GM21528 (cell line): ENCODE measurements at regions not wholly inside any gene's neighbourhood (a gene's known extent, or its start where the extent isn't known, plus 50 kb on each side); places are given as distances from the start of the nearest gene placed in this dataset.
"Not testable (repeated sequence)": the region's sequence is repeated elsewhere in the genome, so short reads cannot be mapped to it uniquely, and the experiment has no call there.

Experiments used
- ATAC-seq: cut with Tn5 transposase; IDR thresholded peaks from one replicate; pipeline ENCODE4 v1.9.1; 2021; ENCODE audit warnings: mild to moderate bottlenecking, moderate library complexity; ENCODE audit not compliant: unreplicated experiment, low FRiP score

DNA sequence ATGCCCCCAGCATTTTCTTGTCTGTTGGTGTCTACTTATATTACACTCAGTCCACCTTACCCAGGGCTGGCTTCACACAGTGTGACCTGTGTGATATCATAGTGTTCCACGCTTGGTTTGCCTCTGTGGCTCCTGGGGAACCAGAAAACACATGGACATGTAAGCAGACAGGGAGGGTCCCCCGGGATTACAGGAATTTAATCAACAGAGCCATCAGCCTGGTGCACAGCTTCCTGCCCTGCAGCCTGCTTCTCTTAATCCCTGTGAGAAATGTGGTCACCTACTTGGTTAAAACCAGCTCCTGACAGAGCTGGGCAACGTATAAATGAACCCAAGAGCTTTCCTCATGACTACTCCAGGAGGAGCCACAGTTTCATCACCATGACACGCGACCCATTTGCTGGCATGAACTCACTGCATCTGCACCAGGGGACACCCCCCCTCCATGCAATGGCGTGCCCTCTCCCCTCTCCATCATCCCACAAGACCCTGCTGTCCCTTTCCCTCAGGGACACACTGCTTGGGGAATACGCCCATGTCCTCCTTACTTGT lies 152.1 kb downstream of the UQCRFS1 start:
- ATAC-seq = no peak

DNA sequence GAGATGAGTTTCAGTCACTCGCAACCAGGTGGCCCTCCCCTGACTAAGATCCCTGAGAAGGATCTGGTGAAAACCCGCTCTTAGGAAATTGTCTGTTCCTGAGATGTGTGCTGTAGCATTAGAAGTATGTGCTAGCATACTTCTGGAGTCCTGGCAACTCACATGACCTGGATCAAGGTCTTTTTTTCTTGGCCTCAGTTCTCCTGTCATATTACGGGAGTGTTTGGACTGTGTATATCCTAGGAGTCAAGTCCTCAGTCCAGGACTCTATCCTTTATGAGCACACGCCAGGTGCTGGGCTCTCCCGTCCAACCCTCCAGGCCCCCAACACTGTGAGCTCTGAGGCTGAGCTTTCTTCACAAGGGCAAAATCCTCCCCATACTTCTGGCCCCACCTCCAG lies 156.4 kb downstream of the UQCRFS1 start:
- ATAC-seq = no peak

DNA sequence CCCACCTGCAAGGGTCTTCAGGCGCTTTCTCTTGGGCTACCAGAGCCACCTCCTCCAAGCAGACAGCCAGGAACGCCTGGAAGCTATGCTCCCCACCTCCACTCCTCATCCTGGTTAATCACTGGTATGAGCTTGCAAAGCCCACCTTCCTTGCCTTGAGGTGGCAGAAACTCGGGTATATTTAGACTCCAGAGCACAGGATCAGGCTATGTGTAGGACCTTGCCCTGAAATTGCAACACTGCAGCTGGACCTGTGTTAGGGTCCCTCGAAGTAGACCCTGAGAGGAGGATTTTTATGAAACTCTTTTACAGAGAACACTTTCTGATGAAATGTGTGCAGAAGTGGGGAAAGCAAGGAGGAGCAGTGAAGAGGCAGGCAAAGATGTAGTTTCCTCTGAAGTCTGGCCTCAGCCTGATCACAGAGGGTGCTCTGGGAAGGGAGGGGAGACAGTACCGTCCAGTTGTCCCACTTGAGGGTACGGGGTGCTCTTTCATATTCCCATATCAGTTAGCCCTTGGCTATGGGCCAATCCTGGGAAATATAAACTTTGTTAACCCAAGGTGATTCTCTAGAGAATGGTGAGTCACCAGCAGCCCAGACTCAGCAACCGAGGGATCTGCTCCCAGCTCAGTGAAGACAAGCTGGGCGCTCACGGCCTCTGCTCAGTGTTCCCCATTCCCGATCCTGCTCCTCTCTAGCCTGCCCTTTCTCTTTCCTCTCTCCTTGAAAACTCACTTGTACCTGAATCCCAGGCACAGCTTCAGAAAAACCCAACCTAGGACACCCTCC lies 157.9 kb downstream of the UQCRFS1 start:
- ATAC-seq = no peak

DNA sequence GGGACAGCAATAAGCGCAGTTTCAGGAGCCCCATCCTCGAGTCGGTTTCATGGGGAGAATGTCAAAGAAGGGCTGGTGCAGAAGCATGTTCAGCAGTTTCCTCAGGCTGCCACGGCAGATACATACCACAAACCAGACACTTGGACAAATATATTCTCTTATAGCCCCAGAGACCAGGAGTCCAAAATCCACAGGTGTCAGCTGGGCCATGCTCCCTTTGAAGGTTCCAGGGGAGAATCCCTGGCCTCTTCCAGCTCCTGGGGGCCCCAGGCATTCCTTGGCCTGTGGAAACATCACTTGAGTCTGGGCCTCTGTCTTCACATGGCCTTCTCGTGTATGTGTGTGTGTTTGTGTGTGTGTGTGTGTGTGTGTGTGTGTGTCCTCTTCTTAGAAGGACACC lies 164.1 kb downstream of the UQCRFS1 start:
- no peak for ATAC-seq

DNA sequence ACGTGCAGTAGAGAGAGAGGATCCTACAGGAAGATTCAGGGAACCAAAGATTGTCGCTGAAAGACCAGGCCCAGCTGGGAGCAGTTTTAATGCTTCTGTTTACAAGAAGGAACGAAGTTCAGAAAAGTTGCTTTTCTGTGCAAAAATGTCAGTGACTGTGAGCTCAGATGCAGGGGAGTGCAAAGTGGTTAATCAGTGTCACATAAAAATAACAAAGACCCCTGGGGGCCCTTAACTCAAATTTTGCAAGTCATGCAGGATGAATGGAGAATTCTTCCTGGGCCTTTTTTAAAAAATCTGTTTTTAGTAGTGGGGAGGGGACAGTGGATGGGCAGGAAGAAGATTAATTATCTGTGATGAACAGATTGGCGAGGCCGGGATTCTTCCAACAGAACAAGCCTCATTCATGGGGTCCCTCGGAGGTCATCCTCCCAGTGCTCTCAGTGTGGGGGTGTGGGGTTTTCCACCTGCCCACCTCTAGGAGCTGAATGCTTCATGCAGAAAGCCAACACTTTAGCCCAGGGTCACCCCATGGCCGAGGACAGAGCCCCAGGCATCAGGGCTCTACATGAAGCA lies 167.2 kb downstream of the UQCRFS1 start:
- ATAC-seq = no peak

DNA sequence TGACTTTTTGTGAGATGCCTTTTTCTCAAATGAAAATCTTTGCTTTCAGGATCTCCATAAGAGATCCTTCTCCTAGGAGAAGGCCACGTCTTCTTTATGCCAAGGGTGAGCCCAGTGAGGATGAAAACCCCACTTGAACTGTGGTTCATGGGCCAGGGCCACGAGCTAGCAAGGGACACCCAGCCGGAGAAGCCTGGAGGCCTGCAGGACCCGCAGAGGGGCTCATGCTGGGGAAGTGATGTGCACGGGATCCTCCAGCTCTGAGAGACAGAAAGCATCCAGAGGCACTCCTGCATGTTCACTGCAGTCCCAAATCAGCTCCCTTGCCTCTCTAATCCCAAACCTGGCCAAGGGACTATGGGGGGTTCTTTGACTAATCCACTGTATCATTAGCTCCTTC lies 168.9 kb downstream of the UQCRFS1 start:
- no peak for ATAC-seq

DNA sequence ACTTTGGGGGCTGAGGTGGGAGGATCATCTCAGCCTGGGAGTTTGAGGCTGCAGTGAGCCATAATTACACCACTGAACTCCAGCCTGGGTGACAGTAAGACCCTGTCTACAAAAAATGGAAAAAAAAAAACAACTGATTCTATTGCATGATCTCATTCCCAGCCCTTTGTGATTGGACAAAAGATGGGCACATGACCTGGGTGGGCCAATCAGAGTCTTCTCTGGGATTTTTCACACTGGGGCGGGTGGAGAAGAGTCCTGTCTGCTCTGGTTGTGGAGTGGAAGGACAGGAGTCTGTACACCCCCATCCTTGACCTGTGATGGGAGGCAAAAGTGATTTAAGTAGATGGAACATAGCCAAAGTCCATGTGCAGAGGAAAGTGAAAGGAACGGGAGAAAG lies 170.5 kb downstream of the UQCRFS1 start:
- ATAC-seq = no peak

DNA sequence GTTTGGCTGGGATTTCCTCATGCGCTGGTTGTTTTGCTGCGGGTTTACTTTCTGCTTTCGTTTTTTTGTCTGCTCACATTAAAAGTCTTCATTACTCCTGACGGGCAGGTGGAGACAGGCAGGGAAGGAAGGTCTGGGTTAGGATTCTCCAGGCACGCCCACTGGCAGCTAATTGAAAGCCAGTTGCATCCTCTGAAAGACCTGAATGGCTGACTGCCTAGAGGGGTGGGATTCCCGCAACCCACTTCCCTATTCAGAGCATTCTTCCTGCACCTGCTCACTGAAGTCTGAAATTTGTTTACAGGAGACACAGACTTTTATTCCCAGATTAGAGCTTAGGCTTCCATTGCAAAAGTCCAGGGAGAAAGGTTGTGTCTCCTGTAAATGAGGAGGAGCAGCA lies 172.0 kb downstream of the UQCRFS1 start:
- ATAC-seq = no peak

DNA sequence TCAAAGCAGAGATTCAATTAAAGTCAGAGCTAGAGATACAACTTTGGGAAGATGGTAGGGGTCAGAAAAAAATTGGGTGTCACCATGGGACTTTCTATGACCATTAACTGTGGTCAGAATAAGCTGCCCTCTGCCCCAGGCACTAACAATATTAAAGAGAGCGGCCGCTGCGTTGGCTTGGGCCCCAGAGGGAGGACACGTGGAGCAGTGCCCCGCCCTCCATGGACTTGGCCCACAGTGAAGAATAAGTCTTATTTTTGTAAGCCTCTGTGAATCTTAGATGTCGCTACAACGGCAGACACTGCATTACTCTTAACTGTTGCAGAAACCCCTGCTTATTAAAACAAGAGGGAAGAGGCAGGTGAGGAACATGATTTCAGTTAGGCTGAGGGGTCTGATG lies 172.7 kb downstream of the UQCRFS1 start:
- ATAC-seq = no peak

DNA sequence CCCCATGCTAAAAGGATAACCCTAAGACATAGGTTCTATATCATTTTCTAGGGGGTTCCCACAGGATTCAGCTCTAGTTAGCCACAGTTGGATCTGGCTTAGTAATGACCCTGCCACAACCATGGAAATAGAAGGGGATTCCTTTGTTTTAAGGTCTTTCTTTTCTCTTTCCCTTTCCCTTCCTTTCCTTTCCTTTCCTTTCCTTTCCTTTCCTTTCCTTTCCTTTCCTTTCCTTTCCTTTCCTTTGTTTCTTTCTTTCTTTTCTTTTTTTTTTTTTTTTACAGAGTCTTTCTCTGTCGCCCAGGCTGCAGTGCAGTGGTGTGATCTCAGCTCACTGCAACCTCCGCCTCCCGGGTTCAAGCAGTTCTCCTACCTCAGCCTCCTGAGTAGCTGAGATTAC lies 173.9 kb downstream of the UQCRFS1 start:
- not testable (repeated sequence) for ATAC-seq

DNA sequence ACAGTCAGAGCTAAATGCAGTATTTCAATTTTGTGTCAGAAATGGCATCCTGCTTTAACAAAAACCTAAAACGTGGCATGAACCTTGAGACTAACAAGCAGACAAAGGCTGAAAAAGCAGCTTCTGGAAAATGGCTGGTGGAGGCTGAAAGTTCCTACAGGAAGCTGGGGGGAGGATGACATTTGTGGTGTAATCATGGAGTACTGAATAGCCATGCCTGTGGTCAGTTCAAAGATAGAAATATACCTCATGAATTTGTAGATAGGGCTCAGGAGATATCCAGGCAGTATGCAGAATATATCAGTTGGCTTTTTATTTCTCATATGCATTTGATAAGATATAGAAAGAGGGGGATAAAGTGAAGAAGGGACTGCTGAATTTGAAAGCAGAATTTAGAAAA lies 181.7 kb downstream of the UQCRFS1 start:
- ATAC-seq = no peak

DNA sequence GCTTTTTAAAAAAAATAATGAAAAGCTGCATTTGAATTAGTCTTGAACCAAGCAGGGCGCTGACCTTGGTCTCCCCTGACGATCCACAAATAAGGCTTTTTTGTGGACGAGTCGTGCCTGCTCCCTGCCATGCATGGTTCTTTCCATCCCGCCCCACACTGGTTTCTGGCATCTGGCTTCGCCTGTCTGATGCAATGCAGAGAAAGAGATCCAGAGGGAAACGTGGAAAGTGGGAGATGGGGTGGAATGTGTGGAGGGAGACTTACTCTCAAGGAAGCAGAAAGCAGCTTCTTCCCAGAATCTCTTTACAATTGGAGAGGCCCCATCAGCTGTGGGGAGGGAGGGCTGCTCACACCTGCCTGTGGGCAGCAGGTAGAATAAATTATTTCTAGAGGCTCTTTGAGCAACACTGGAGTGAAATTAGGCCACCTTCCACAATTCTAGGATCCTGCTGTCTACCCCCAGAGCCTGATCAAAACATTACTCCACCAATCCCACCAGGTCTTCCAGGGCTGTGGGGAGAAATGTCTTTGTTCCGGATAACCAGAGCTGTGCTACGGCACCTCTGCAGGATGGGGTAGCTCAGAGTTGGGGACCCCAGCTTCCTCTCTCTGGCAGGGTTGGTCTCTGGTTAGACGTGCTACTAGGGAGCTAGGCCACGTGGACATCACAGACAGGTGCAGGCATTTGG lies 183.5 kb downstream of the UQCRFS1 start:
- no peak for ATAC-seq

DNA sequence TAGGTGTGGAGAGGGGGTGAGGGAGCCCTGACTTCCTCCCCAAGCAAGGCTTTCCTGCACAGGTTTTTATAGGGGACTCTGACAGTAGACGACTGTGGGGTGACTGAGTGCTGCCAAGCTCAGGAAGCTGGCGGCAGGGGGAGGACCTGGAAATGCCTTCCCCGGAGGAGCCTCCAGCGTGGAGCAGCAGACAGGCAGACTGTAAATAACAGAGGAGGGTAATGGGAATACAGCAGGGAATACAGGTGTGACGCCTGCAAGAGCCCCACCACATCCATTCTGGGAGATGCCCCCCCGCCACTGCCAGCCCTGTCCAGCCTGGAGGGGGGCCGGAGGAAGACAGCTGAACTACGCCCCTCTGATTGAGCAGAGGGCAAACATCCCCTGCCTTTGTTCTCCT lies 190.4 kb downstream of the UQCRFS1 start:
- ATAC-seq = no peak

DNA sequence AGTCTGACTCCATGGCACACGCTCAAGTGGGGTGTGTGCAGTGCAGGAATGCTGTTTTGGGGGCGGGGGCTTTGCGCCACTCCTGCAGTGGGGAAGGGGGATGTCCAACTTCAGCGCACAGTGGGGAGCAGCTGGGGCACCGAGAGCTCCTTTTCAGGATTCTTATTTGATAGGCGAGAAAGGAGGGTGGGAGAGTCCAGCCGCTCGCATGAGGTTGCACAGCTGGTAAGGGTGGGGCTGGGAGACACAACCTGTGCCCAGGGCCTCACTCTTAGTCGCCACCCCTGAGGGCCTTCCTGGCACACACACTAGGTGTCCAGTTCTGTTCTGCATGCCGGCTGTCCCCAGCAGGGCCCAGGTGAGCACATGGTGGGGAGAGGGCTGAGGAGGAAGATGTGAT lies 190.8 kb downstream of the UQCRFS1 start:
- no peak for ATAC-seq

DNA sequence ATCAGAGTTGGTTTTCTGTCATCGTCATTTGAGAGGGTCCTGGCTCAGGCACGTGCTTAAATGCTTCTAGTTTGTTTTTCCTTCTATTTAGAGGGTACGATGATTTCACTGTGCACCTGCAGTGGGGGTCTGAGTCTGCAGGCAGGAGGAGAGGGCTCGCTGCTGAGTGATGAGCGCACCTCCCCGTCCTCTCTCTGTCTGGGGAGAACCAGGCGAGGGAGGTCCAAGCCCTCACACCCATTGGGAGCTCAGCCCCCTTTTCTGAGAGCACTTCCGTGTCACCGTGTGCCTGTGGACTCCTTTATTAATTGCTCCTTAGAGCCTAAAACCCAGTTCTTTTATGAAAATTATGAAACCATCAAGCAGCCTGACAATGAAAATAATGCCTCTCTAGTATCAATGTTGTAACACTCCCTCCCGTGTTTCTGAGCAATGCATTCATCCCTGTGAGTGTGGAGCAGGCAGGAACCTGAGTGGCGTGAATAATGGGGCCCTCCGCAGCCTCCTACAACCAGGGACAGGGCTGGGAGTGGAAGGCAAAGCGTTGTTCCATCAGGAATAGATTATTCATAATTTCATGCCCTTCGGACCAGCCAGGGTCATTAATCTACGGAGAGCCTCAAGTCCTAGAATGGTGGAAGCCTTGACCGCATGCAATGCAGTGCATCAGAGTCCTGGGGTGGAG lies 191.6 kb downstream of the UQCRFS1 start:
- no peak for ATAC-seq

DNA sequence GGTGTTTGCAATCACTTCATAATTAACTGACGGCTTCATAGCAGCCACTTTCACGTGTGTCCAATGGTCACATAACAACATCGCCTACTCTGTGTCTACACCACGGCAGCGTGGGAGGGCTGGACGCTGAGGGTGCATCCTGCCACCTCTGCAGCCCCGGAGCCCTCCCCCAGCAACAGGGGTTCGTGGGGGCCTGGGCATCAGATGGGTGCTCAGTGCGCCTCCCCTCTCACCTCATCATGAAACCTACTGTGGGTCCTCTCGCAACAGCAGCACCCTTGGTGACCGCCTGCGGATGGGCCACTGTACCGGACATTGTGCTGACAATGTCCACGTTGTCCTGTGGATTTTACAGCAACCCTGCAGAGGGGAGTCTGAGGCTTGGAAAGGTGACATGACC lies 193.5 kb downstream of the UQCRFS1 start:
- no peak for ATAC-seq

DNA sequence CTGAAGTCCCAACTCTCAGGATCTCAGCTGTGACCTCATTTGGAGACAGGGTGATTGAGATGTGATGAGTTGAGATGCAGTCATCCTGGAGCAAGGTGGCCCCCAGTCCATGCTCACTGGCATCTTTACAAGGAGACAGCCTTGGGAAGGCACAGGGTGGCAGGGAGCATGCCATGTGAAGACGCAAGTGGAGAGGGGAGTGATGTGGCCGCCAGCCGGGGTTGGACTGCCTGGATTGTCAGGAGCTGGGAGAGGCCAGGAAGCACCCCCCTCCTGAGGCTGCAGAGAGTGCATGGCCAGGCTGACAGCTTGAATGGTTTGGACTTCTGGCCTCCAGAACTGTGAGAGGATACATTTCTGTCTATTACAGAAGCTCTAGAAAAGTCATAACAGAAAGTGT lies 194.4 kb downstream of the UQCRFS1 start:
- no peak for ATAC-seq

DNA sequence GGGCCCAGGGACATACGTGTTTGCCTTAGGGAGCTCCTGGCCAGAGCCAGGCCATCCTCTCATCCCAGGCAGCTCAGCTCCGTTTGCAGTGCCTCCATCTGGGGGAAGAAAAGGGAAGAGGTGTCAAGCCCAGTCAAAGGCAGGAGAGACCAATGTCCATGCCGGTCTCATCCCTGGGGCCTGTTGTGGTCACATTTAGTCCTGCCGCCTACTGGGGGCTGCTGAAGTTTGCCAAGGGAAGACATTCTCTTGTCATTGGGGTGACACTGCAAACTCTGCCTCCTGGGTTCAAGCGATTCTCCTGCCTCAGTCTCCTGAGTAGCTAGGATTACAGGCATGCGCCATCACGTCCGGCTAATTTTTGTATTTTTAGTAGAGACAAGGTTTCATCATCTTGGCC lies 195.2 kb downstream of the UQCRFS1 start:
- no peak for ATAC-seq

DNA sequence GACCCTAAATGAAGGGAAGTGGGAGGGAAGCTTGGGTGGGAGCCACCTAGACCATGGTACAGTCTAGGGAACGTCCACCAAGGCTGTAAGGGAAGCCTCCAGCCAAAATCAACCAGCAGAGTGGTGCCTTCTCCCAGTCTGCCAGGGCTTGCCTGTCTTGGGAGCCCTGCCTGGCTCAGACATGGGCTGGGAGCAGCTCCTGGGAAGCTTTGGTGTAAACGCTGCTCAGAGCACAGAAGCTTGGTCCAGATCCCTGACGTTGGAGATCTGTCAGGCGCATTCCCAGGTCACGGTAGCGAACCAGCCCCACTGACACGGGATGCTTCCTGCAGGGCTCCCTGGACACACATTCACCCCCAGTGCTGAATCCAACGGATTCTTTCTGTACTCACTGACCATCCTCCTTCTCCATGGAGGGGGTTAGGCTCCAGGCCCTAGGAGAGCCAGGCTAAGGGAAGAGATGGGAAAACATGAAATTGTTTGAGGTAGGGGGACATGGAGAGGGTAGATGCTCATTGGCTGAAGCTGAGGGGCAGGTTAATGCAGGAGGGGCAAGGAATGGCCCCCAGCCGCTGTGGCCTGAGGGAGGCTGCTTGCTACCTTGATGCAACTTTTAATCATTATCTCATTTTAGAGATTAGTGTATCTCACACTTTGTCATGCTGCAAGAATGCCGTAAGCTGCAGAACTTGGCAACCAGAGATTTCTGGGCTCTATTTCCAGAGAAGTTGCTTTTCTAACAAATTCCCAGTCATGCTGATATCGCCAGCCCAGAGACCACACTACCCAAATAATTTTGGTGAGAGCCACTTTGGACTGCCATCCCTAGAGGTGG lies 195.8 kb downstream of the UQCRFS1 start:
- ATAC-seq = no peak

DNA sequence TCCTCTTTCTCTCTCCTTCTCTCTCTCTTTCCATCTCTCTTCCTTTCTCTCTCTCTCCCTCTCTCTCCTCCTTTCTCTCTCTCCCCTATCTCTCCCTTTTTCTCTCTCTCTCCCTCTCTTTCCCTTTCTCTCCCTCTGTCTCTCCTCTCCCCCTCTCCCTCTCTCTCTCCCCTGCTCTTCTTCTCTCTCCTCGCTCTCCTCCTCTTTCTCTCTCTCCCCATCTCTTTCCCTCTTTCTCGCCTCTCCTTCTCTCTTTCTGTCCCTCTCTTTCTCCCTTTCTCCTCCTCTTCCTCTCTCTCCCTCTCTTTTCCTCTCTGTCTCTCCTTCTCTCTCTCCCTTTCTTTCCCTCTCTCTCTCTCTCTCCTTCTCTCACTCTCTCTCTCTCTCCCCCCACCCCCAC lies 196.6 kb downstream of the UQCRFS1 start:
- ATAC-seq = no peak
